HG02642 (cell line): ENCODE measurements at regions not wholly inside any gene's neighbourhood (a gene's known extent, or its start where the extent isn't known, plus 50 kb on each side); places are given as distances from the start of the nearest gene placed in this dataset.
A peak's percentile ranks its signal among the peaks of the same experiment; 100 is the strongest.

ENCODE experiments used
- ATAC-seq: cut with Tn5 transposase; IDR thresholded peaks from one replicate; pipeline ENCODE4 v1.9.1; 2021; ENCODE audit warnings: mild to moderate bottlenecking; ENCODE audit not compliant: unreplicated experiment, poor library complexity

- ATAC-seq, result no peak
Observed at GRCh38 chr1:34328281-34328799, 151.6 kb downstream of the C1orf94 start.

GRCh38 chr1:34330061-34330460 is 153.4 kb downstream of the C1orf94 start:
- no peak for ATAC-seq

DNA sequence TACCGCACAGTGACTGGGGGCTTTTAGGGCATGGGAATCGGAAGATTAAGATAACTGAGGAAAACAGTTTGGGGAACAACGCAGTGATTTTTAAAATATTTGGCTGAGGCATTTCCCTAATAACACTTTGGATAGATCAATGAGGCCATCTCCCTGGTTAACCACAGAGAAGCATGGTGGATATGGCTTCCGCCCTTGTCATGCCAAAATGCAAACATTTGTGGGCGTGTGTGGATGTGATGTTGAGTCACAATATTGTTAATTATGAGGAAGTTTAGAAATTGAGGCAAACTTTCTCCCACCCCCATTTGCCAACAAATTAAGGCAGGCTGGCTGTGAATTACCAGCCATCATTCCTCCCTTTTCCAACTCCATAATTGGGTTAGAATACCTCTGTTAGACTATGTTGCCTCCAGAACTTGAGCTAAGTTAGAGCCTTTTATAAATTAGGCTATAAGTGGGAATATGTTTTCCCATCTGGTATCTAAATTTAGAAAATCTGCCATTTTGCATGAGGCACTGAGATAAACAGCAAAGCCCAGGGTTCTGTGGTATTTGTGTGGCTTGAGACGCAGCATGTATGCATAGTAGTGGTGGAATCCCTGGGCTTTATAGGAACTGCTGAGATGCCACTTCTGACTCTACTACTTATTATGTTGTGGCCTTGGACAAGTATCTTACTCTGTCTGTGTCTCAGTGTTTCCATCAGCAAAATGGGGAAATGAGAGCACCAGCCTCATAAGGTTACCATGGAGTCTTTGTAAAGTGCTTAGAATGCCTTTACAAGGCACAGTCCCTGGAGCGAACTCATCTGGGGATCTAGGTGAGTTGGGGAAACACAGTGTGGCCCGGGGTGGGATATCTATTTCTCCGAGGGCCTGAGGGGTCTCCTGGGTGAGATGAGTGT is 154.6 kb downstream of the C1orf94 start:
- ATAC-seq, result no peak

DNA sequence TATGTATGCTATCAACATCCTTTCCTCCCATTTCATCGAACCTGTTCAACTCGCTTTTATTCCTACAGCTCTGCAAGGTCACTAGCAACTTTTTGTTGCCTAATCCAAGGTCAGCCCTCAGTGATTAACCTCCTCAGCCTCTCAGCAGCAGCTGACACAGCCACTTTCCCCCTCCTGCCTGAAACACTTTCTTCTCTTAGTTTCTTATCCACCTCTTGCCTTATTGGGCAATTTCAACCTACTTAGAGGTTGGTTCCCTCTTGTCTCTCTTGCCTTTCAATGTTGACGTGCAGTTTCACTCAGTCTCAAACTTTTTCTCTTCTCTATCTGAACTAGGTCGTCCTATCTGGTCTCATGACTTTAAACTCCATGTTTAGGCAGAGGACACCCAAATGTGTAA is 156.3 kb downstream of the C1orf94 start:
- ATAC-seq, result no peak

- no peak for ATAC-seq
Observed at GRCh38 chr1:34338871-34339270, 162.2 kb downstream of the C1orf94 start.

GRCh38 chr1:34341896-34342295 is 165.2 kb downstream of the C1orf94 start:
- ATAC-seq, result no peak

DNA sequence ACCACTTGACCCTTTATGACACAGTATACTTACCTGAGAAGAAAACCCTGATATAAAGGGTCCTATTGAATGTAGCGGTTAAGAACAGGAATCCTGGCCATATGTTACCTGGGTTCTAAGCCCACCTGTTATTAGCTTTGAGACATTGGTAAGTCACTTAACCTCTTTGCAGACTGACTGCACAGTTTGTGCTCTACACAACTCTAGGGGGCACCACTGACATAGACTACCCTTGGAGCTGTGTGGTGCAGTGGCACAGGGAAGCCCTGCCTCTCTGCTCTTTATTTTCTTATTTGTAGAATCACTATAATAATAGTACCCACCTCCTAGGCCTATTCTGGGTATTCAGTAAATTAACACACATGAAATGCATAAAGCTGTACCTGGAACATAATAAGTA is 165.6 kb downstream of the C1orf94 start:
- ATAC-seq, result no peak

- ATAC-seq, result no peak
Observed at GRCh38 chr1:34346128-34346527, 169.4 kb downstream of the C1orf94 start.

- no peak for ATAC-seq
Observed at GRCh38 chr1:34353409-34353808, 176.7 kb downstream of the C1orf94 start.

DNA sequence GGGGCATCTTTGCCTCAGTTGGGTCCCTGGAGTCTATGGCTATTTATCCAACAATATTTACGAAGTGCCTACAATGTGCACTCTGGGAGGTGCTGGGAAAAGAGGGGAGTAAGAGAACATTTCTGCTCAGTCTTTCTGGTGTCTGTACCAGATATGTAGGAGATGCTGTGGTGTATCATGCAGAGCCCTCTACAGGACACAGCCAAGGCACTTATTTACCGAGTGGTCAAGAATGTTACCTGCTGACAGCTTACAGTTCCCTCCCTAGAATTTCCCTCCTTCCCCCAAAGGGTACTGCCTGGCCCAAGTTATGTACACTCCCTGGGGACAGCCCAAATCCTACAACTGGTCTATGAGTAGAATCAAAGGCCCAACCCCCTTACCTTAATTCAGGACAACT is 177.7 kb downstream of the C1orf94 start:
- ATAC-seq, result no peak

DNA sequence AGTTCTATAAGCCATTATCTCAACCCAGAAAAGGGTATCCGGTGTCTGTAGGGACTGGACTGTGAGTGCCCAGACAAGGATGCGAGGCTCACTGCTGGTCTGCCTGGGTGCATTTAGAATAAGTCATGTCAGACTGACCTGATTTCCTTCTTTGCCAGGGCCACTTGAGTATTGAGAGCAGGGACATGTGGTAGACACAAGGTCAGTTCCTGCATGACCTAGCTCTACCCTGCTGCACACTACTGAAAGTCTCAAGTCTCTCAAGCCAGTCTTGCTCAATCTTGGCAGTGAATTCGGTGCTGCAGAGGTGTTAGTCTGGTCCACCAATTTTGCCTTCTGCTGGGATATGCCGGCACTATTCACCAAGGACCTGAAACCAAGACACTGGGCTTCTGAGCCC is 180.1 kb downstream of the C1orf94 start:
- no peak for ATAC-seq

DNA sequence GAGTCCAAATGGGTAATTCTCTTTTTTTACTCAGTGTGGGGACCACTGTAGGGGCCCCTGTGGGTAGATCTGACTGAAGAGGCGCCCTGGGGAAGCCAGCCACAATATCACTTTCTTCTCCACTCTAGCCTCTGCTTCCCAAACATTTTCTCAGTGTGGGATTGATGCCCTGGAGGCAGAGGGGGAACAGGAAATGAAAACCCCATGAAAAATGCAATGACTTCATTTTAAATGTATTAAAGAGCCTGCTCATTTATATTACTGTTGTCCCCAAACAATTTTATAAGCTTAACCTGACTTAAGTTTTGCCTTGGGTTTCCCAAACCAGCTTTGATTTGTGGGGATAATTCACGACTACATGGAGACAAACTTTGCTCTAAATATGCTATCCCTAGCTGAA is 181.9 kb downstream of the C1orf94 start:
- no peak for ATAC-seq

GRCh38 chr1:34359411-34359810 is 182.7 kb downstream of the C1orf94 start:
- ATAC-seq, result no peak

- ATAC-seq, result no peak
Observed at GRCh38 chr1:34360574-34360973, 183.9 kb downstream of the C1orf94 start.

DNA sequence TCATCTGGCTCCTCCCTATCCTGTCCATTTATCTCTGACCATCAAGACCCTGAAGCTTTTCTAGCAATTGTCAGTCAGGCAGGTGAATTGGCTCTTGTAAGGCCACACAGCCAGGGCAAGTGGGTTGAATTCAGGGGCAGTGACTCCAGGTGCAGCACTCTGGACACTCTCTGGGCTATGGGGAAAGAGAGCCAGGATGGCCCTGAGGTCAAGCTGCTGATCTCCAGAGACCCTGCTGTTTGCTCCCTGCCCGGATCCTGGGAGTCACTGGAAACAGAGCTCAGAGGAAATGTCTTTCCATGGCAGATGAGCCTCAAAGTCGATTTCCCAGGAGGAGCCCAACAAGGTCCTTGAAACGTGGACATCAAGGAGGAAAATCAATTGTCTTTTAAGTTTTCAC is 184.4 kb downstream of the C1orf94 start:
- ATAC-seq, result no peak

GRCh38 chr1:34361781-34362357 is 185.2 kb downstream of the C1orf94 start:
- ATAC-seq, result peak; percentile 45

GRCh38 chr1:34362949-34363348 is 186.2 kb downstream of the C1orf94 start:
- ATAC-seq, result no peak

GRCh38 chr1:34363447-34363846 is 186.7 kb downstream of the C1orf94 start:
- no peak for ATAC-seq

DNA sequence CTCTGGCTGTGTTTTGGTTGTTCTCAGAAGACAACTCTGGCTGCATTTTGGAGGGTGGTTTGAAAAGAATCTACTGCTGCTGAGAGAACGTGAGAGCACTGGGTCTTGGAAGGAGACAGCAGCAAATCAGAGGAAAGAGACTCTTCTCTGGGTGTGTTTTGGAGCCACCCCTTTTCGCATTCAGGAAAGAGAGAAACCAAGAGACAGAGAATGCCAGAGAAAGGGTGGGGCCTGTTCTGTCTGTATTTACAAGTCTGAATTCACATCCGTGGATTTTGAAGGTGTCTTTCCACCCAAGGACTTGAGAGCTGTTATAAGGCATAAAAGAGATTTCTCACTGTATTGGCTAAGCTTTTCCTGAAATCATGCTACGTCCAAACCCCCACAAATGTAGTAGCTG is 187.2 kb downstream of the C1orf94 start:
- ATAC-seq, result no peak

DNA sequence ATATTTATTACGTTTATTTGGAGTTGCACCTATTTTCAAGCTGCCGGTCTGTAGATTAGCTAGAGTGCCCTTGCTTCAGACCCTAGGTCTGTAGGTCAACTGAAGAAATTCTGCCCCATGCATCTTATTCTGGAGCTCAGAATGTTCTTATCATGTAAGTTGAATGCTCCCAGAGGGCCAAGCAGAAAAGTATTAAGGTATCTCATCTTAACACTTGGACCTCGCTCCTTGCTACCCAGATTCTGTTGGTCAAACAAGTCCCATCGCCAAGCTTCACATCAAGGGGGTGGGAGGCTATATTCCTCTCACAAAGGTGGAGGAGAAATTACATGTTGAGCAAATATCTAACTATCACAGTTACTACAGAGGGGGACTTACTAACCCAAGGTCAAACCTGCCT is 187.7 kb downstream of the C1orf94 start:
- ATAC-seq, result no peak

DNA sequence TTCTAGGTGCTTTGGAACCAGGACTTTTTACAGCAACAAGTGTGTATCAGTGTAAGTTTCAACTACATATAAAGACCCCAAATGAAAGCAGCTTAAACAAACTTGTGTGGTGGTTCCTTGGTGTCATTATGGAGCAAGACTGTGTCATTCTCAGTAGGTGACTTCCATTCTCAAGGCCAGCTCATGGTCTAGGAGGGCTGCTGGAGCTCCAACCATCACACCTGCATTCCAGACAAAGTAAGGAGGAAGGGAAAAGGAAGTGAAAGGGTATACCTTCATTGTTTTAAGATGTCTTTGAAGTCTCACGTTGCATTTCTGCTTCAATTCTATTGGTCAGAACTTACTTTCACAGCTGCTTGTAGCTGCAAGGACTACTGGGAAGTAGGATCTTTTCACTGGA is 188.6 kb downstream of the C1orf94 start:
- no peak for ATAC-seq
